SK-N-SH treated with all-trans-retinoic acid at 6 μM for 48 hours (cell line): ENCODE measurements at regions not wholly inside any gene's neighbourhood (a gene's known extent, or its start where the extent isn't known, plus 50 kb on each side); places are given as distances from the start of the nearest gene placed in this dataset.

Source experiments
- ATAC-seq: fragments of 200-7000 bp; cut with Tn5 transposase; 3 replicates; pipeline ENCODE4 v1.9.1; 2020; ENCODE audit warnings: mild to moderate bottlenecking, moderate library complexity
- ARNTL ChIP-seq: fragments of 450-650 bp; formaldehyde crosslinking; IDR thresholded peaks from 2 replicates; pipeline ENCODE4 v1.5.0; 2020; ENCODE audit warnings: low read depth, mild to moderate bottlenecking, moderate library complexity, borderline replicate concordance
- CREB5 ChIP-seq: fragments of 250-450 bp; sonication (Bioruptor Pico); IDR thresholded peaks from 2 replicates; pipeline ENCODE4 v1.5.1; 2020; ENCODE audit warnings: low read depth, mild to moderate bottlenecking, moderate library complexity
- CSDC2 ChIP-seq: fragments of 250-450 bp; sonication (Bioruptor Pico); IDR thresholded peaks from 2 replicates; pipeline ENCODE4 v1.5.0; 2020; ENCODE audit warnings: mild to moderate bottlenecking, moderate library complexity
- CSRNP3 ChIP-seq: fragments of 250-450 bp; sonication (Bioruptor Pico); IDR thresholded peaks from 2 replicates; pipeline ENCODE4 v1.5.1; 2021; ENCODE audit warnings: mild to moderate bottlenecking, moderate library complexity
- ESRRG ChIP-seq: fragments of 250-450 bp; sonication (Bioruptor Pico); IDR thresholded peaks from 2 replicates; pipeline ENCODE4 v1.6.1; 2021; ENCODE audit warnings: mild to moderate bottlenecking
- GLIS3 ChIP-seq: fragments of 250-450 bp; sonication (Bioruptor Pico); IDR thresholded peaks from 2 replicates; pipeline ENCODE4 v1.5.0; 2020; ENCODE audit warnings: mild to moderate bottlenecking, moderate library complexity
- ISL1 ChIP-seq: fragments of 250-450 bp; sonication (Bioruptor Pico); IDR thresholded peaks from 2 replicates; pipeline ENCODE4 v2.1.2; 2022; ENCODE audit warnings: mild to moderate bottlenecking, moderate library complexity
- OSR1 ChIP-seq: fragments of 250-450 bp; sonication (Bioruptor Pico); IDR thresholded peaks from 2 replicates; pipeline ENCODE4 v1.8.0; 2022; ENCODE audit warnings: moderate library complexity, mild to moderate bottlenecking, inconsistent platforms
- PATZ1 ChIP-seq: fragments of 250-450 bp; sonication (Bioruptor Pico); IDR thresholded peaks from 2 replicates; pipeline ENCODE4 v1.8.0; 2020; ENCODE audit warnings: mild to moderate bottlenecking, moderate library complexity, borderline replicate concordance
- POU6F1 ChIP-seq: fragments of 250-450 bp; sonication (Bioruptor Pico); IDR thresholded peaks from 2 replicates; pipeline ENCODE4 v1.8.0; 2021; ENCODE audit warnings: low read depth, mild to moderate bottlenecking, moderate library complexity, borderline replicate concordance
- PPARA ChIP-seq: fragments of 250-450 bp; sonication (Bioruptor Pico); IDR thresholded peaks from 2 replicates; pipeline ENCODE4 v1.5.0; 2020; ENCODE audit warnings: mild to moderate bottlenecking, borderline replicate concordance
- RARB ChIP-seq: fragments of 250-450 bp; sonication (Bioruptor Pico); IDR thresholded peaks from 2 replicates; pipeline ENCODE4 v1.8.0; 2021; ENCODE audit warnings: mild to moderate bottlenecking, moderate library complexity
- SNAI2 ChIP-seq: fragments of 250-450 bp; sonication (Bioruptor Pico); IDR thresholded peaks from 2 replicates; pipeline ENCODE4 v1.5.0; 2020; ENCODE audit warnings: mild to moderate bottlenecking, moderate library complexity
- TCF4 ChIP-seq: fragments of 250-450 bp; sonication (Bioruptor Pico); IDR thresholded peaks from 2 replicates; pipeline ENCODE4 v1.8.0; 2021; ENCODE audit warnings: mild to moderate bottlenecking, moderate library complexity, borderline replicate concordance
- TOX ChIP-seq: fragments of 250-450 bp; sonication (Bioruptor Pico); IDR thresholded peaks from 2 replicates; pipeline ENCODE4 v1.8.0; 2021; ENCODE audit warnings: mild to moderate bottlenecking, moderate library complexity, borderline replicate concordance
- TSHZ2 ChIP-seq: fragments of 250-450 bp; sonication (Bioruptor Pico); IDR thresholded peaks from 2 replicates; pipeline ENCODE4 v1.5.0; 2020; ENCODE audit warnings: mild to moderate bottlenecking, moderate library complexity
- ZC3H10 ChIP-seq: fragments of 250-450 bp; sonication (Bioruptor Pico); IDR thresholded peaks from 2 replicates; pipeline ENCODE4 v1.5.1; 2021; ENCODE audit warnings: mild to moderate bottlenecking, moderate library complexity
- ZFP3 ChIP-seq: fragments of 250-450 bp; sonication (Bioruptor Pico); IDR thresholded peaks from 2 replicates; pipeline ENCODE4 v1.5.0; 2020; ENCODE audit warnings: mild to moderate bottlenecking, moderate library complexity
- ZFP30 ChIP-seq: fragments of 450-650 bp; formaldehyde crosslinking; IDR thresholded peaks from 2 replicates; pipeline ENCODE4 v1.5.0; 2022; ENCODE audit warnings: mild to moderate bottlenecking, moderate library complexity
- ZNF70 ChIP-seq: fragments of 450-650 bp; formaldehyde crosslinking; IDR thresholded peaks from 2 replicates; pipeline ENCODE4 v1.5.0; 2020; ENCODE audit warnings: mild to moderate bottlenecking, moderate library complexity

GRCh38 chr21:41634211-41634694 lies 126.3 kb upstream of the TMPRSS2 start:
- no peak for TF ChIP-seq ARNTL
- TF ChIP-seq CSDC2 (CRISPR knock-in tag) = no peak
- no peak for TF ChIP-seq PPARA (CRISPR knock-in tag)
- no peak for TF ChIP-seq CREB5 (CRISPR knock-in tag)
- no peak for TF ChIP-seq TCF4
- TF ChIP-seq TOX = no peak
- no peak for TF ChIP-seq ZC3H10 (CRISPR knock-in tag)
- no peak for TF ChIP-seq SNAI2 (CRISPR knock-in tag)
- TF ChIP-seq POU6F1 (CRISPR knock-in tag) = no peak
- no peak for TF ChIP-seq OSR1 (CRISPR knock-in tag)
- no peak for TF ChIP-seq ZFP3 (CRISPR knock-in tag)
- no peak for TF ChIP-seq ZFP30 (CRISPR knock-in tag)
- no peak for TF ChIP-seq CSRNP3 (CRISPR knock-in tag)
- no peak for TF ChIP-seq ZNF70 (CRISPR knock-in tag)
- TF ChIP-seq RARB (CRISPR knock-in tag) = no peak
- TF ChIP-seq PATZ1 (CRISPR knock-in tag) = no peak
- no peak for TF ChIP-seq TSHZ2 (CRISPR knock-in tag)
- no peak for TF ChIP-seq GLIS3 (CRISPR knock-in tag)
- TF ChIP-seq ISL1 (CRISPR knock-in tag) = no peak
- no peak for ATAC-seq

- ATAC-seq = no peak
- TF ChIP-seq TSHZ2 (CRISPR knock-in tag) (no peak), CSRNP3 (CRISPR knock-in tag) (no peak), ESRRG (CRISPR knock-in tag) (no peak), RARB (CRISPR knock-in tag) (no peak), POU6F1 (CRISPR knock-in tag) (no peak), TOX (no peak), CSDC2 (CRISPR knock-in tag) (no peak), PATZ1 (CRISPR knock-in tag) (no peak)
Observed at GRCh38 chr21:41633627-41634026, 125.7 kb upstream of the TMPRSS2 start.
